Medulla oblongata (tissue), 1 donor: ENCODE measurements at regions not wholly inside any gene's neighbourhood (a gene's known extent, or its start where the extent isn't known, plus 50 kb on each side); places are given as distances from the start of the nearest gene placed in this dataset.

ENCODE experiments used
- DNase-seq: peaks from one replicate; pipeline ENCODE4 v3.0.0-alpha.2; 2015; ENCODE audit errors: extremely low spot score

- DNase-seq = no peak
These were observed 206.4 kb upstream of the FOXD3 start for GRCh38 chr1:63116016-63116415.

- DNase-seq = no peak
These were observed 202.7 kb upstream of the FOXD3 start for GRCh38 chr1:63119575-63120155.

DNA sequence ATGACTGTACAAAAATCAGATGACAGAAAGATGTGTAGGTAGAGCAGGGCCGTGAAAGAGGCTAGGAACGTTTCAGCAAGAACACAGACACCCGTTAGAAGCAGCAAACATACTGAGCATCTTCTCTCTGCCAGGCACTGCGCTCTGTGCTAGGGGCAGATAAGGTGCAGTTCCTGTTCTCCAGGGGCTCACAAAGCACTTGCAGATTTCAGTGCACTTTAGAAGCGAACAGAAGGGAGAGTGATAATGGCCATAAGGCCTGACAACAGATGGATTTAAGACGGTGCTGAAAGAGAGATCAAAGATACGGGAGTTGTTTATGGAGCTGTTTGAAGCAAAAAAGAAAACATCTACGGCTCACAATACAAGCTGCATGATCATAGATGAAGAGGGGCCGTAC lies 200.3 kb upstream of the FOXD3 start:
- DNase-seq = no peak

DNA sequence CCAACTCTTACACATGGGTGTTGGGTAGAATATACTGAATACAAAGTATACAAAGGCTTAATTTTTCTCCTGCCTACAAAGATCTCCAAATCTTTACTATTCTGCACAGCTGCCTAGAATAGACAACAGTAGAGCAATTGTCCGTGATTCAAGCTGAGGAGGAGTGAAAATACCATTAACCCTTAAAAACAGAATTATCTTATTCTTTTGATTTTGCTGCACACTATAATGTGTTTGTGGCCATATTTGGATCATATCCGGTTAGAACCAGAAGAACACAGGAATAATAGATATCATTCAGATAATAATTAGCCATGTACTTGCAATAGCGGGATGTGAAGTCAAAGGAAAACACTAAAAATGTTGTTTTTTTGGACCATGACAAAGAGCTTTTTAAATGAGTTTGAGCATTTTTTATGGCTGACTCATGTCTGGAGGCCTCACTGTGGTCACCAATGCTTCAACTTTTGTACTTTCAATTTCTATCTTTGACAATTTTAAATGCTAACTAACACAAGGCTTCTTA lies 197.6 kb upstream of the FOXD3 start:
- peak; percentile 88 for DNase-seq

GRCh38 chr1:63126104-63126503 lies 196.3 kb upstream of the FOXD3 start:
- no peak for DNase-seq

DNA sequence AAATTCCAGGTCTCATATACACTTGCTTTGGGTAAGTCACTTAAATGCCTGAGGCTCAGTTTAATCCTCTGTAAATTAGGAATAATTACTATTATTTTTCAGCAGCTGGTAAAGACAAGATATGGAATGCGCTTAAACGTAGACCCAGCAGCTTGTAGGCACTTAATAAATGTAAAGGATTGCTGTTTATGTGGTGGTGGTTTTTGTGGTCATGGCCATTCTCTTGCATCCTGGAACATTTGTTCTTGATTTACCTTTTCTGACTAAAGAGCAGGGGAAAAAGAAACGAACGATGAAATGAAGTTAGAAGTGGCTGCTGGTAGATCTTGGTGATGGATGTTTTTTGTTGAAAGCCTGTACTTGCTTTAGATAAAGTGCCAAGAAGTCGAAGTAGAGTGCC lies 195.0 kb upstream of the FOXD3 start:
- no peak for DNase-seq

GRCh38 chr1:63128556-63128955 lies 193.8 kb upstream of the FOXD3 start:
- DNase-seq = no peak

- no peak for DNase-seq
These were observed 193.2 kb upstream of the FOXD3 start for GRCh38 chr1:63129184-63129583.

DNA sequence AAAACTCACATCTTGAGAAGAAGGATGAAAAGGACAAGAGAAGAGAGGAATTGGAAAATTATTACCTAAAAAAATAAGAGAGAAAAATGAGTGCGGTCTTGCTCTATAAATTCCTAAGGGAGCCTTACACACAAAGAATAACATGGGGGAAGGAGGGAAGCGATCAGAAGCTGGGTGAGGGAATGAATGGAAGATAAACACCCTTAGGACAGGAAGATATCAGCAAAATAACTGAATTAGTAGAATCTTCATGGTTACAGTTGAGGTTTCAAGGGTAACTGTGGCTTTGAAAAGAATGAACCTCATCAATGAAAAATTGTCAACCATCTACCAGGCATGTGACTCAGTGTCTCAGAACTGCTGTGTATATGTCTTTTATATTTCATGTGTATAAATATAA lies 192.5 kb upstream of the FOXD3 start:
- DNase-seq = no peak

DNA sequence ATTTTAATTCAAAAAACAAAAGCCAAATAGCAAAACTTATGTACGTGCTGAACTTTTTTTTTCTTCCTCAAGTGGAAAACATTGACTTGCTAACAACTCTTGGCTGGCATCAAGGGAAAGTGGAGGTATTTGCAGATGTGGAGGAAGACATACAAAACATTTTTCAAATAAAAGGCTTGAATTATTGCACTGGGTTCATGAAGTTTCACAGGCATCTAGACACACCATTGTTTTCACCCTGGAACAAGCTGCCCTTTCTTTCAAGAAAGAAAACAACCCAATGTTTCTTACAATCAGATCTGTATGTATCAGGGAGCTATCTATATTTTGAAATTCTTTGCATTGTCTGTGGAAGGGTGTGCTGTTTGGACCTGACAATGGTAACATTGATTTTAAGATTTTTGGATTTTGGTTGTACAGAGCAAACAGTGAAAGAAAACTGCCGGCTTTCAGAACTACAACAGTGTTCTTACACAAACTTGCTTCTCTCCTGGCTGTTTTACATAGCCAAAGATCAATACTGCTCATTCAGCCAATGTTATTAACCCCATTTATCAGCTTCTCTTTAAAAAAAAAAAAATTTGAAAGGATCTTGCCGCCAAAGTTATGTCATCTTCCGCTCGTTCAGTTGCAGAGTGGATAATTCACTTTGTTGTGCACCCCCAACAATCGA lies 187.7 kb upstream of the FOXD3 start:
- peak; percentile 59 for DNase-seq

DNA sequence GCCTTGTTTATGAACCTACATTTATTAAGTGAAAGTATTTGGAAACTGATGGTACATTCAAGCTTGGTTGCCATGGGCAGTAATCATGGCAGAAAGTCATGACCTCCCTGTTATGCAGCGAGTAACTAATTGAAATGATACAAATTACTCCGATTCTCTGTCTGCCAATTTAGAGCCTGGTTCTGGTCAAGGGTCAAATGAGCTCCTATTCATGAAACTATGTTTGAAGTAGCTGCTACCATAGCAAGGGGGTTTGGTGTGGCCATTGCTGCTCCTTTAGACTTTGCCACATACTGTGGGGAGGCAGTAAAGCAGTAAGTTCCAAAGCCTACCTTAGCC lies 187.2 kb upstream of the FOXD3 start:
- no peak for DNase-seq

DNA sequence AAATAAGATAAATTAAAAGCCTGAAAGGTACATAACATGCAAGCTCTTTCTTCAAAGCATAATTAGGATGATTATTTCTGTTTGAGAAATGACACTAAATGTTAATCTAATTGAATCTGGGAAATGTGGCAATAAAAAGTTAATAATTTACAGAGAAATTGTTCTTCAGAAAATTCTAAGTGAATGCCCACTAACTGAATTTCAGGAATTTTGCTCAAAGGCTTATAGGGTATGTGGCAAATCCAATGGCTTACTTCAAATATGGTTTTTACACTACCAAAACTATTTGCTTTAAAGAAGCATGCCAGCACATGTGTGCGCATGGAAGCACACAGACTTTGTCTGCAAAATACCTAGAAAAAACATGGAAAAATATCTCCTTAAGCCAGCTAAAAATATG lies 186.6 kb upstream of the FOXD3 start:
- DNase-seq = no peak

- DNase-seq = peak; percentile 32
These were observed 180.4 kb upstream of the FOXD3 start for GRCh38 chr1:63142001-63142400.

DNA sequence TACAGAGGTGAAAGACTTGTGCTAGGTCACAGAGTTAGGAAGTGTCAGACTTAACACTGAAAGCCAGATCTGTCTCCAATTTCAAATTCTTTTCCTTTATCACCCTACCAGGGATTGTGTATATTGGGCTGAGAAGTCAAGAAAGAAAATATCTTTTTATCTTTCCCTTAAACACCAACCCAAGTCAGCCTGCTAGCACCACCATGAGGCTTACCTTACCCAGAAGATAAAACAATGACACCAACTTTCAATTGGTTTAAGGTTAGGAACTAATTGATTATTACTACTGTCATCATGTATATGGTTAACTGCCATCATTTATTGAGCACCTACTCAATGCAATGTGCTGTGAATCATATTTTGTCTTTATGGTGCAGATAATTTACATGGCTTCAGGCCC lies 178.9 kb upstream of the FOXD3 start:
- DNase-seq = no peak

GRCh38 chr1:63147783-63148182 lies 174.6 kb upstream of the FOXD3 start:
- DNase-seq = no peak

GRCh38 chr1:63148825-63149645 lies 173.3 kb upstream of the FOXD3 start:
- peak; percentile 82 for DNase-seq

GRCh38 chr1:63152572-63152971 lies 169.8 kb upstream of the FOXD3 start:
- DNase-seq = no peak

- no peak for DNase-seq
These were observed 166.9 kb upstream of the FOXD3 start for GRCh38 chr1:63155437-63155836.

DNA sequence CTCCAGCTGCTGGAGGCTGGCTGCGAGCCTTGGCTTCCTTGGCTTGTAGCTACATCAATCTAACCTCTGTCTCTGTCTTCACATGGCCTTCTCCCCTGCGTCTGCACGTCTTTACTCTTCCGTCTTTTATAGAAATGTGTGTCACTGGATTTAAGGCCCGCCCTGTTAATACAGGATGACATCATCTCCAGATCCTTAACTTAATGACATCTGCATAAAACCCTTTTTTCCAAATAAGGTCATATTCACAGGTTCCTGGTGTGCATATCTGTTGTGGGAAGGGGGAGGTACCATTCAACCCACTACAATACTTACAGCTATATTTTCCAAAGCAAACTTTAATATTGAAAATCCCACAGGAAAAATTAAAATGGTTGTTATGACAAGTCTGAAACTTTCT lies 165.3 kb upstream of the FOXD3 start:
- DNase-seq = no peak

- DNase-seq = no peak
These were observed 153.3 kb upstream of the FOXD3 start for GRCh38 chr1:63169057-63169456.

DNA sequence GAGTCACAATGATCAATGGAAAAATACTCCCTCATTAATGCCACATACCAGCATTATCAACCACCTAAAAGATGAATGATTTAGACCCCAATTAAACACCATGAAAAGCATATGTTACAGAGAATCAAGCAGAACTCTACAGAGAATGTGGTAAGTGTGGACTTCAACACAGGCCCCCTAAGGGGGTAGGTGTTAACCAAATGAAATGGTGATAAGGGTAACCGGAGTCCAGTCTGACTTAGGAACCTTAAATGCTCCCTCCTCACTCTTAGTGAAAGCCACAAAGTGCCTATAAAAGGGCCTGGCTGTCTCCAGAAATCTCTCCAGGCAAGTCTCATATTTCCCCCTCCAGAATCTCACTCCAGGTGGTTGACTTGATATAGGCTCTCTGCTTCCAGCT lies 149.2 kb upstream of the FOXD3 start:
- no peak for DNase-seq

GRCh38 chr1:63189677-63190076 lies 132.7 kb upstream of the FOXD3 start:
- DNase-seq = no peak

GRCh38 chr1:63190171-63190570 lies 132.2 kb upstream of the FOXD3 start:
- DNase-seq = no peak
